Activated CD8-positive, alpha-beta memory T cell treated with anti-CD3 and anti-CD28 coated beads, Interleukin-2, amount 50 U/mL, for 4 hours (primary cell): ENCODE measurements at regions not wholly inside any gene's neighbourhood (a gene's known extent, or its start where the extent isn't known, plus 50 kb on each side); places are given as distances from the start of the nearest gene placed in this dataset.
"Not testable (repeated sequence)": the region's sequence is repeated elsewhere in the genome, so short reads cannot be mapped to it uniquely, and the experiment has no call there.

Experiments
- DNase-seq: peaks from one replicate; pipeline ENCODE4 v3.0.0-alpha.2; 2020

DNA sequence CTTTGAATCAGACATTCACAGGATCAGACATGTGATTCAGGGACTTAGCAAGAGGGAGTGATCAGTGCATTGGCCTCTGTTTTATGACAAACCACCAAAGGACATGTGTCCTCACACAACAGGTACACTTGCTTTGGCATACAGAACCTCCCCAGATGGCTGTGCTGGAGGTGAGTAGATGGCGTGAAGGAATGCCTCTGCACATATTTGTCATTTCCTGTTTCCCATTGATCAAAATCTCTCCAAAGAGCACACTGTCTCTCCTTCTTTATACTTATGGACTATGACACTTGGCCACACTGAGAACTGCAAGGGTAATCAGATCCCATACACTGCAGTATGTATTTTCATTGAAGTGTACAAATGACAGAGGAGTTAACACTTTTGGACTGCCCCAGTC, 927.6 kb downstream of the TSN start:
- no peak for DNase-seq

DNA sequence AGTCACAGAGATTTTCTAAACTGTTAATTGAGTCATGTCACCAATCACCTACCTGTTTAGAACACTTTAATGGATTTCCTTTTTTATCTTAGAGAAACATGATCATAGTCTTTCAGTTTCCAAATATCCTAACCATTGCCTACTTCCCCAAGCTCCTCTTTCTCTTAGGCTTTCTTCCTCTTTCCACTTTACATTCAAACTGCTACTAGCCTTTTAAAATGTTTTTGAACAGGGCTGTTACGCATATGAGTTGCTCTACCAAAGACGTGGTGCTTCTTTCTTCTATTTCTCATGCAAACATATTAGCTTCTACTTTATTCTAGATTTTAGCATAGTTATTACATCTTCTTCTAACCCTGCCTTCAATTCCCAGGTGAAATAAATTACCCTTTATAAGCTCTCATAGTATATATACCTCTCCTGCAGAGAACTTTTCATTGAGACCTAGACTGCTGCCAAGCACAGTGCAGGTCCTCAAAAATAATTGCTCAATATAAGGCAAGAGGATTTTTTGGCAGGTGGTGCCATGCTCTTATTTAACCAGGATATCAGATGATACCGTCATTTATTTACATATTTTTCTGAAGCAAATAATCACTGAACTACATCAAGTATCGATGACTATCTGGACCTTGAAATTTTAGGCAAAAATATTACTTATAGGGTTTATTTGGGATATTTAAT, 937.1 kb downstream of the TSN start:
- no peak for DNase-seq

DNA sequence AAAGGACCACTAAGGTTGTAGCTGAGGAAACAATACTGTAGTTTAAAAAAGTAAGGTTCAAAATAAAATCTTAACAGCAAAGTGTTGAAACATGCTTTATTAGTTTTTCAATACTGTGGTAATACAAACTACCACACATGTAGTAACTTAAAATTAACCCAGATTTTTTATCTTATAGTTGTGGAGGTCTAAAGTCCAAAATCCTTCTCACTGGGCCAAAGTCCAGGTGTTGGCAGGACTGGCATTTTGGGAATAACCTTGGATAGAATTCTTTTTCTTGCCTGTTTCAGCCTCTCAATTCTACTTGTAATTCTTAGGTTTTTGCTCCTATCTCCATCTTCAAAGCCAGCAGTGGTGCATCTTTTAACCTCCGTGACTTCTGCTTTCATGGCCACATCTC, 942.0 kb downstream of the TSN start:
- no peak for DNase-seq

DNA sequence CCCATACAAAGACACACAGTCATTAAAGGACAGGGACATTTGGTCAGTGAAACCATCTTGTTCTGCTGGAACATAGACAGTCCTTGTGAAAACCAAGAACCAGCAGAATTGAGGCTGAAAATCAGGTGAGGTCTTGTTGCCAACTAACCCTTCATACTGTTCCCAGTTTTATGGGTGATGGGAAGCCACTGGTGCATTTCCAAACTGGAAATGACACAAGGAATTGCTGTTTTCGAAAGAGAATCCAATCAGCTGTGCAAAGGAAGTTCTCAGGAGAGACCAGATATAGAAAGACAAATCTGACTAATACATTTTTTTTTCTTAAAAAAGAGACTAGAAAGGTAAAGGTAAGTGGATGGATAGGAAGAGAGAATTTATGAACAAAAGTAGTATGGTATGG, 948.2 kb downstream of the TSN start:
- DNase-seq: no peak

DNA sequence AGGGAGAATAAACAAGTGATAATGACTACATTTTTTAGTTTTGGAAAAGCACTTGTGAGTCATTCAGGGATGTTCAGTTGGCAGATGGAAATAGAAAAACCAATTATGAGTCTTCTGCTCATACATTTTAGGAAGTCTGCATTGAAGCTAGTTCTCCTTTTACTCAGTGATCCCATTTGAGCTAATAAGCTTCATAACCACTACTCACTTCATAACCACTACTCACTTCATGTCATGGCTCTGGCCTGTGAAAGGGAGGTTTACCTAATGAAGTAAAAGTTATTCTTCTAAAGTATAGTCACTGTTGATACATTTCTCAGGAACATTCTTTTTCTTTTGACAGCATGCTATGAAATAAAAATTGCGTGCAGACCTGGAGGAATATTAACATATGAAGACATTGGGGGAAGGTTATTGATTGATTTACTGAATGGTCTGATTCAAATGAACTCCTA, 948.7 kb downstream of the TSN start:
- DNase-seq: no peak

DNA sequence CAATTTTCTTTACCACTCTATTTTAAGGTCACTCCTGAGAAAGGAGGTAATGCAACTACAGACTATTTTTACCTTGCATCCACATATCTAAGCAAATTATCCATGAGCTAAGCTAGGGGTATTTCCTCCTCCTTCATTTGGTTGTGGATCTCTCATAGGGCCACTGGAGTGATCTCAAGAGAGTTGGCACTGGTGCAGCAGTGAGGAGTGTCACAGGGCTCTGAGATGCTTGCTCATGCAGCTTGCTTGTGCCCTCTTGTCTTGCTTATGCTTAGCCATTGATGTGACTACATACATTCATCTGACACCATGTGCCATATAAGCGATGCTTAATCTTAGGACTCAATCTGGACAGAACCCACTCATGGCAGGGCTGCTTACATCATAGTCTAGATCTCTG, 950.3 kb downstream of the TSN start:
- no peak for DNase-seq

DNA sequence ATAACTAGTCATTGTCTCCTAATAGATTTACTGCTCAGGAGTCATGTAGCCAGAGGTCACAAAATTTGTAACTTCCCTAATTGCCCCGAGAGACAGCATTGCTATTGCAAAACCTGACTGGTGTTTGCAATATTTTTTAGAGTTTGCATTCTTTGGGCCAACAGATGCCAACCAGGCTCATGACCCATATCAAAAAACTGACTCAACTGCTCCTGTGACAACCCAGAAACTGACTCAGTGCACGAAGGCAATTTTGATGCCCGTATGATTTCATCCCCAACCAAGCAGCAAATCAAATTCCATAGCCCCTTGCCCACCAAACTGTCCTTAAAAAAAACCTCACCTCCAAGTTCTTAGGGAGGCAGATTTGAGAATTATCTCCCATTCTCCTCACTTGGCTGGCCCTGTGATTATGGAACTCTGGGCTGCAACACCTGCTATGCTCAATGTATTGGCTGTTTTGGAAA, 951.3 kb downstream of the TSN start:
- DNase-seq: no peak

DNA sequence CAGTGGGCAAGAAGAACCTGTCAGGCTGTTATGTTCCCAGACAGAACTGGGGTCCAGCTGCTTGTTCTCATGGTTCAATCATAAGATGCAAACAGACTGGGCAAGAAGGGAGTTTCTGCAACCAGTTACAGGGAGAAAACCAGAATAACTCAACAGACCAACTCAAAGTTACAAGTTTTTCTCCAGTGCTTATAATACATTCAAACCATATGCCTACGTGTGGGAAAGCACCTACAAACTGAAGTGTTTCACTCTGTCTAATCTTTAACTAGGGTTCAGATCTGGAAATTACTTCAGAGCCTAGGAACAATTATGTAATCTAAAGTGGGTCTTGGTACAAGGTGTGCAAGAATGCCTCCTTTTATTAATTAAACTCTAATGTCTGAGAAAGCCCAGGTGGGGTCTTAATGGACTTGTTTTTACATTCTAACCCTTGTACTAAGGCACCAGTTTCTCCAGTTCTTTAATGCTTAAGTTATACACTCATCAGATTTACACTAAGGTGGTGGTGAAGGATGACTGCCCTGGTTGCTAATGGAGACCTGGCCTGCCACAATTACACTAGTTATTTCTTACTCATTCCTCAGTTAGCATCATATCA, 951.9 kb downstream of the TSN start:
- DNase-seq: no peak

DNA sequence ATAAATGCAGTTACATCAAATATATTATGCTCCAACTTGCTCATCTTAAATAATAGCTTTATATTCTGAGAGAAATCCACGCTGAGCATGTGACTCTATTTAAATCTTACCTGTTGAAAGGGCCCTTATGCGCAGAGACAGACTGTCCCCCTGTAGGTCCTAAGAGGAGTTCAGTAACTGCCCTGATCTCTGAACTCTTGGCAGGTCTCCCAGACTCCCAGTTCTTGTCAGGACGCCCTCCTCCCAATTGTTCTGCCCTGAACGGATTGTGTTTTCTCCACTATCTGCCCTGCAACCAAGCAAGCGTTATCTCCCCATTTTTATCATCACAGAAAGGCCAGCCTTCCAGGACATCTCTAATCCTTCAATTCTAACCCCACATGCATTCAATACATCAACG, 954.6 kb downstream of the TSN start:
- DNase-seq: no peak

DNA sequence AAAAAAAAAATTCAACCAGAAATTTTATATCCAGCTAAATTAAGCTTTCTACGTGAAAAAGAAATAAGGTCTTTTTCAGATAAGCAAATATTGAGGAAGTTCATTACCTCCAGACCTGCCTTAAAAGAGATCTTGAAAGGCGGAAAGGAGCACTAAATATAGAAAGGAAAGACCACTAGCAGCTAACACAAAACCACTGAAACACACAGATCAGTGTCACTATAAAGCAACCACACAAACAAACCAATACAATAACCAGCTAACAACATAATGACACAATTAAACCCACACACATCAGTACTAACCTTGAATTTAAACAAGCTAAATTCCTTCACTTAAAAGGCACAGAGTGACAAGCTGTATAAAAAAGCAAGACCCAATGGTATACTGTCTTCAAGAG, 958.3 kb downstream of the TSN start:
- DNase-seq: no peak

DNA sequence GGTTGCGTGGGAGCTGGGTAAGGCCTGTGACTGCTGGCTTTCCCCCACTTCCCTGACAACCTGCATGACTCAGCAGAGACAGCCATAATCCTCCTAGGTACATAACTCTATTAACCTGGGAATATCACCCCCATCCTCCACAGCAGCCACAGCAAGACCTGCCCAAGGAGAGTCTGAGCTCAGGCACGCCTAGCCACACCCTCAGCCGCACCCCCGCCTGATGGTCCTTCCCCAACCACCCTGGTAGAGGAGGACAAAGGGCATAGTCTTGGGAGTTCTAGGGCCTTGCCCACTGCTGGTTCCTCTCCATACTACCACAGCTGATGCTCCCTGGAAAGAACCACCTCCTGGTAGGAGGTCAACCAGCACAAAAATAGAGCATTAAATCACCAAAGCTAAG, 965.4 kb downstream of the TSN start:
- not testable (repeated sequence) for DNase-seq

DNA sequence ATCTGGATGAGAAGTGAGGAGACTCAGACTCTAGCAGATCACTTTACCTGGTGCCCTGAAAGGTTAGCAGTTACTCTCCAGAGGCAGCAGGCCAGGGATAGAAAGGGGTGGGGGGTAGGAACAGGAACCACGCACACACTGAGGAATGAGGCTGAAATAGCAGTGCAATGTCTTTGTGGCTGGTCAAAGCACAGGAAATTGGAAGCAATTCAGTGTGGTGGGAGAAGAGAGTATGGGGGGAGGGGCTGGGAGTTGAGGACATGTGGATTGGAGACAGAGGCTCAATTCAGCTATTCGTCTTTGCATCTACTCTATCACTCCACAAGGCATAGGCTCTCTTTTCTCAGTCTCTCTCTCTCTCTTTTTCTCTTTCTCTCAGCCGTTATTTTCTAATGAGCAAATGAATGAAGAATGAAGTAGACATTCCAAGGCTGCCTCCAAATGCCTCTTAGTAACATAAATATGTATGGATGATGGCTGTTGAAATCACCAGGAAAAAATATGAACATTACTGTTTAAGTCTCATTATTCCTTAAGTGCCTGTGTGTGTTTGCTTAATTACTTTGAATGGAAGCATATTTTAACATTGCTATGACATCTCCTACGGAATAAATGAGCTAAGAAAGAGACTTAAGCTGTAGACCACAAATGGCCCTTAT, 979.4 kb downstream of the TSN start:
- DNase-seq: no peak

DNA sequence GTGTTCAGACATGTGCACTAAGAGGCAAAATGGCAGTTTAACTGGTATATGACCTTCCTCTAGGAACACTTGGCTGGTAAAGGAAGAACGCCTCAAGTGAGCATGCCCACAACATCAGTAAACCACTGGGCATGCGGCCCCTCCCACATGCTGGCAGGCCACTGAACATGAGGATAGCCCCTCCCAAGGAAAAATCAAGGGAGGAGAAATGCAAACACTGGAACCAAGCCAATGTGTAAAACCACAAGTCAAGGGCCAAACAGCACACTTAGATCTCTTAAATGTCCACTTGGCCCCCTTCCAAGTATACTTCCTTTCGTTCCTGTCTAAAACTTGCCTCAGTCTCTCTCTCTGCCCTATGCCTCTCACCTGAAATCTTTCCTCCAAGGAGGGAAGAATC, 980.8 kb downstream of the TSN start:
- DNase-seq: no peak

DNA sequence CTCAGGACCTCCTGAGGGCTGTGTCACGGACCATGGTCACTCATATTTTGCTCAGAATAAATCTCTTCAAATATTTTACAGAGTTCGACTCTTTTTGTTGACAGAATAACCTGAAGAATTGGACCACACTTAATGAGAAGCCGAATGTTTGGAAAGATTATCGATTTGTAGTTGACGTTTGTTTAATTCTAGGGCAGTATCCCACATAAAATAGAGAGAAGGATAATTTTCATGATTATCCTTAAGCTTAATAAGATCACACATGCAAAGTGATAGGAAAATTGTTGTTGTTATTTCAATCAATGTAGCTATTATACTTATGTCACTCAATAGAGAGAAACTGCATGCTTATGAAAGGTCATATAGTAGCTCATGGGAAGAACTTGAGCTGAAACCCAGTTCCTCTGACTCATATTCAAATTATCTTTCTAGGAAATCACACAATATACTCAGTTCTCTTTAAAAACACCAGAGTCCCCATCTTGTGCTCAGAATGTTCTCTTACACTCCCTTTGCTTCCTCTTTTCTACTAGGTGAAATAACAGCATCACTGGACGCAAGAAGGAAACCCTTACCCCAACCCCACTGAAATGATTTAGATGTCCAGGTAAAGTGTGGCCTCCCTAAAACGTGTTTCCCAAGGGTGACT, 982.1 kb downstream of the TSN start:
- DNase-seq: no peak

DNA sequence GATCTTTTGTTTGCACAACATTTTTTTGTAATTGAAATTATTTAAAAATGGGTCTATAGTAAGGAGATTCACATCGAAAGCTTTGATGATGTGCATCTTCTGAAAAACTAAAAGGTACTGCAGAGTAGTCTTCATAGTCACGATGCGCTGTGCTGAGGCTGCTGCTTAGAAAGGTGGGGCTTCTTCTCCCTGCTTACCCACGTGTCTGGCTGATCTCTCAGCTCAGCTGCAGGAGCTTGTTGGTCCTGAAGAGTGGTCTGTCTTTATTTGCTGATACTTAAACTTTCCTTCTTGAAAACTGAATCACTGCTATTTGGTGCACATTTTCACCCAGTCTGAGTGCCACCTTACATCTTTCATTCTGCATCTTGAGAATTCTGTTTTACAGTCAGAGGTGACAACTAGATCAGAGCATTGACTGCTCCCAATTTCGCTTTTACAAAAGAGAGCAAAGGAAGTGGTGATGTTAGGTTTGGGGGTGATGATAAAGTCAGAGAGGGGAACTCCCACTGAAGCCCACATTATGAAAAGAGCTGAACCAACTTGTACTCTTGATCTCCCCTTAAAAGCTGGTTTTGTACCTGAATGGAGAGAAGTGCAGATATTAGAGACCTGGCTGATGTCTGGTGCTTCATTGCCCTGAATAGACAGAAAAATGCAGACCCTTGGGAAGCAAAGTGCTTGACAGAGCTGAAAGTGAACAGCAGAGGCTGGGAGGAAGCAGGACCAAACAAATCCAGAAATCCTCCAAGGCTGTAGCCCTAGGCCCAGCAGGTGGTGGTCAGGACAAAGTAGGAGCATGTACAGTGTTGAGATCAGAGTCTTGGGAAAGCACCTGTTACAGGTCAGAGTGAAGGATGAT, 984.5 kb downstream of the TSN start:
- no peak for DNase-seq

DNA sequence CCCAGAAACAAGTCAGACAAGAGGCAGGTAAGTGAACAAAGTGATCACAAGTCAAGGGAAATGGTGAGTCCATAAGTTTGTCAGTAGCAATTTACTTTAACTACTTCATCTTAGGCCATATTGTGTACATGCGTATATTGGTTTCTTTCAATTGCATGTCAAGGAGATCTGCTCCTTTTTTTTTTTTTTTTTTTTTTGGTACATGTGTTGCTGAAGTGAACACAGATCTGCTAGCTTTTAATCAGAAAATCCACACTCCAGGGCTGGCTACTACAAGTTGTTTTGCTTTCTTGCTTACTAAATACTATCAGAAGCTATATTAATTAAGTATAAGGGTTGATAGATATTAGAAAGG, 985.1 kb downstream of the TSN start:
- no peak for DNase-seq

DNA sequence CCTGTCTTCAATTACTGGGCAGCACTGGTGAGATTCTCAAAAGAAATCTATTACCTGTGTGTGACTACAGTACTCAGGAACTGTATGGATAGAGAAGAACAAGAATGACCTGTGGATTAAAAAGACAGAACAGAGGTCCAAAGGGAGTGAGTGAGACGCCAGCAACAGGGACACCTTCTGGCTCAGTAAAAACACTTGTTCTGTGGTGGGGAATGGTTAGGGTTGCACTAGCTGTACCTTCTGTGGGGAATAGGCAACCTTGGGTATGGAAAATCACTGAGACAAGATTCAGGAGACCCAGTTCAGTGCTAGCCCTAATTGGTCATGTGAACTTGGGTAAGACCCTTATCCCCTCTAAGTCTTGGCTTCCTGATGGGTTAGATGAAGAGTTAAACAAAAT, 986.0 kb downstream of the TSN start:
- DNase-seq: no peak

DNA sequence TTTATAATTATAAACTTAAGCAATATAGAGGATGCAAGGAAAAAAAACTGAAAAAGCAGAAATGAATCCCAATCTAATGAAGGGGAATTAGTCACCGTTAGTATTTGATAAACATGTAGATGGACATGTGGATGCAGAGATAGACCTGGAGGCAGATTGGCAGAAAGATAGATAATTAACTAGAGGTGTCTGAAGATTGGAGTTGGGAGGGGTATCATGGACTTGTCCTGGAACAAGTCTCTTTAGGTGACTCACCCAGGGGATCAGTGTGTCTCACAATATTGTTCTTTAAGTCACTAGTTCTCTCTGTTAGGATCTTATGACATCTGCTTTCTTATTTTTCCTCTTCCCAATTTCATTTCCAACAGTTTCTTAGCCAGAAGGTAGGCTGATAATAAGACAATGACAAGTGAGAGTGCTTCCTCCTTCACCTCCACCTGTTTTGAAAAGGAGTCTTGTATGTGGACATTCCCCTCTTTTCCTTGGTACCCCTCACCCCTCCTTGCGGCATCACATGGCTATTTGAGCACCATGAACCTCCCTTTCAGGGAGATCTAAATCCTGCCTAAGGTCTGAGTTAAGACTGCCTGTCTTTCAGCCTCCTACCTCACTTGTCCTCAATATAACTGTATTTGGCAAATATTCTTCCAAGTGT, 987.7 kb downstream of the TSN start:
- DNase-seq: no peak

DNA sequence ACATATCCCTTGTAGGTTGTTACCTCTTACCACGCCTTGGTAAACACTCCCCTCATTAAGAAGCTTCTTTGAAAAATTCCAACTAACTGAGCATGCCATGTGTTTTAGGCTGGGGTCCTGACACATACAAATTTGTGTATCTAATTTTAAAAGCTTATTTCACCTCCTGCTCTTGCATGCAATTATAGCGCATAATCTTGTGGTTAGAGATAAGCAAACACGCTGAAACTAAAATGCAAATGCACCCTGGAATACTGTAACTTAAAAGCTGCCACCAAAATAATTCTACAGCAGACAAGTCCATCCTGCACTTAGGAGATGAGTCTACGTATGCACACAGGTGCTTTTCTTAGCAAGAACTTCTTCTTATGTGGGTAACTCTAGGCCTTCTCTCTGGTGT, 990.2 kb downstream of the TSN start:
- no peak for DNase-seq

DNA sequence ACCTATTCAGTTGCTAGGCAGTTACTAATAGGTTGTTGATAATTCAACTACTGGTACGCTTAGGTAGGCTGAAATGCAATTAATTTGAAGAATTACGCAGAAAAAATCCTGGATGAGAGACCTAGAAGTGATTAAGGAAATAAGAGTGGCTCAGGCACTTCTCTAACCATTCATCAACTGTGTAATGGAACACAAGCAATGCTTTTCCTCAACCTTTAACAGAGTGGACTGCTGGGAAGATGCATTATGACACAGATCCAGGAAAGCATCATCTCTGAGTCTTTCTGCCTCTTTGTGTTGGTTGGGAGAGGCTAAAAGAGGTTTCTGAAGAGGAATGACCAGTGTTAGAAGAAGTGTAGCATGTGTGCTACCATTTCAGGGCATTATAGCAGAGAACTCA, 992.2 kb downstream of the TSN start:
- no peak for DNase-seq

DNA sequence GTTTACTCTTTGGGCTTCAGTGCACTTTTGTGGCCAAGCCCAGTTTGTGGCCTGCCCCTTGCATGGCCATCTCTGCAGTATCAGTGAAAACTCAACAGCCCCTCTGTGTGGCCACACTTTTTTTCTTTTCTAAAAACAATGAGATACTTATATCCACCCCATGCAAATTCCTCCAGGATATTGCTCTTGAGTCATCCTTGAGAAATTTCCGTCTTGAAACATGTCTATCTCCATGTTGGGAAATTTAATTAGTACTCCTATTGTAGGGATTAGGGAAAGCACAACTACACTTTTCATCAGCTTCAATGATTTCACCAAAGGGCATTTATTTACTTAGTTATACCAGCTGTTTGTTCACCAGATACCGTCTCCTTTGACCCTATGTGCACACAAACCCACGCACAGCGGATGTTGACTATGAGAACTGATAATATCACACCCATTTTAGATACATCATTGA, 993.1 kb downstream of the TSN start:
- no peak for DNase-seq

DNA sequence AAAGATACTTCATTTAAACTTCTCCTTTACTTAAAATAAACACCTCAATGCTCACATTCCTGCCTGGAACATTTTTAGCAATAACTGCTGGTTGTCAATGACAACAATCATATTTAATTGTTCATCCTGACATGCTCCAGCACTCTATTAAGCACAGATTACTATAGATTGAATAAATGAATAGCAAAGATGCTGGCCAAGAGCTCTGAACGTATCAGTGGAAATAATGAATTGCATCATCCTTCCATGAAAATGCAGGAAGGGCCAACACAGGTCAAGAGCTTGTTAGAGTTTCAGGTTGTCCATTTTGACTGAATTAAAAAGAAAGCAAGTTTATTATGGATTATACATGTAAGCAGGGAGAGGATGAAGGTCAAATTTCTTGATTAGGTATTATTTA, 994.0 kb downstream of the TSN start:
- DNase-seq: no peak
